ENCODE measurements at regions not wholly inside any gene's neighbourhood (a gene's known extent, or its start where the extent isn't known, plus 50 kb on each side); places are given as distances from the start of the nearest gene placed in this dataset.
"Not testable (repeated sequence)": the region's sequence is repeated elsewhere in the genome, so short reads cannot be mapped to it uniquely, and the experiment has no call there.

DNA sequence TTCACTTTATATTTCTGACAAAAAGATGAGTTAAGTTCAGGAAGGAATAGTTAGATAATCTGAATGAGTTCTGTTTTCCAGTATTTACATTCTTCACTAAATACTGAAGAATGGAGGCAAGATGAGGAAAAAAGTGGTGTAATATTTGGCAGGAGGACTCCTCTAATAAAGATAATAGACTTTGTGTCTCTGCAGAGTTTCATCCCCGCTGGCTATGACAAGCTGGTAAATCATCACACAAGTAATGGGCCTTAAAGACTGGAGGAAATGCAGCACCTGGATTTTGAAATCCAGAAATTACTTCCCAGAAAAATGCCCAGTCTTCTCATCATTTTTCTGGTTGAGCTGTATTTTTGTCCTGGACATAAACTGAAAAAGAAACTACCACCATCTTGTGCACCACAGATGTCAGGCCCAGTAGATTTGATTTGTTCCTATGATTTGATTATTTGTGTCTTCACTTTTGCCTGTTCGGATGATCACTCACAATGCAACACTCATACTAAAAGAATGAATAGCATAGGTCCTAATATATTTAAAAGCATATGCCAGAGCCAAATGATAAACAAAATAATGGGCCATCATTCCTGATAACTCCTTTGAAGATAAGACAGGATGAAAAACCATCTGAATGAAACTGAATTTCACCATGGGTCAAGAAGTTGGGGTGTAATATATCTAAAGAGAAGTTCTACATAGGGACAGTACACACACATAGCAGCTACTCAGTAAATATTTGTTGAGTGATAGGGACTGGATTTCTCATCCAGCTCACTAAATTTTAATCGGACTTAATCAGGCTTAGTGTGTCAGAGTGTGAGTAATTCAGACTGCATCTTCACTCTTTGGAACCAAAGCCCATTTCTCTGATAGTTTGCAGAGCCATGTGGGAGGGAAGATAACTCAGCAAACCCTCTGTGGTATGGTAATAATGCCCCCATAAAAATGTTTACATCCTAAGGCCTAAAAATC is 200.5 kb downstream of the HINT1 start:
- ChIA-PET CTCF (no interaction called here), POLR2A (no interaction called here)

DNA sequence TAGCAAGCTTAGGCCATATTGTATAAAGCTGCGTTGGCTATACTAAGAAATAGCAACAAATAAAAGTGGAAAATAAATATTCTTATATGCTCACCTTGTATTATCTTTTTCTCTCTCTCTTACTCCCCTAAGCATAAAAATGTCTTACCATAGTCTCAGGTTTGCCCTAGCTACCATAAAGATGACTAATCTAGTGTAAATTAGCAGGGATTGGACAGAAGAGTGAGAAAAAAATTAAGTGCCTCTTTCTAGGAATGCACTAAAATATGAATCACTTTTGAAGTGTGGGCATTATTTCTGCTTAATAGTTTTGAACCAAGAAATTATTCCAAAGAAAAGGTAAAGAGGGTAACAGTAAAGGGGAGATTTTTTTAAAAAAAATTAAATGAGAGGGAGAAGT is 201.3 kb downstream of the HINT1 start:
- ChIA-PET POLR2A (no interaction called here), CTCF (no interaction called here)

DNA sequence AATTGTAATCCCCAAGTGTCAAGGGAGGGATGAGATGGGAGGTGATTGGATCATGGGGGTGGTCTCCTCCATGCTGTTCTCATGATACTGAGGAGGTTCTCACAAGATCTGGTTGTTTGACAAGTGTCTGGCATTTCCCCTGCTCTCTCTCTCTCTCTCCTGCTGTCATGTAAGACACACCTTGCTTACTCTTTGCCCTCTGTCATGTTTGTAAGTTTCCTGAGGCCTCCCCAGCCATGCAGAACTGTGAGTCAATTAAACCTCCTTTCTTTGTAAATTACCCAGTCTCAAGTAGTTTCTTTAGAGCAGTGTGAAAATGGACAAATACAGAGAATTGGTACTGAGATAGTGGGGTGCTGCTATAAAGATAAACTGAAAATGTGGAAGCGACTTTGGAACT is 207.9 kb downstream of the HINT1 start:
- ChIA-PET CTCF (no interaction called here), POLR2A (no interaction called here)

DNA sequence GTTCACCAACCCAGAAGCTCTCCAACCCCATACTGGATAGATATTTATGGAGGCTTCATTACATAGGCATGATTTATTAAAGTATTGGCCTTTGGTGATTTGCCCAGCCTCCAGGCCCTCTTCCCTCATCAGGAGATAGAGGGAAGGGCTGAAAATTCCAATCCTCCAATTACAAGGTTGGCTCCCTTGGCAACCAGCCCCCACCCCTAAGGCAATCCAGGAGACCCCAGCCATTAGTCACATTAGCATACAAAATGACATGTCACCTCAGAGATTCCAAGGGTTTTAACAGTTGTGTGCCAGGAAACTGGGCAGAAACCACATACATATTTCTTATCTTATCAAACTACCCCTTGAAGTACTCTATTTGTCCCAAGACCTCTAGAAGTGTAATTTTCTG is 210.0 kb downstream of the HINT1 start:
- ChIA-PET CTCF (no interaction called here), POLR2A (no interaction called here)

DNA sequence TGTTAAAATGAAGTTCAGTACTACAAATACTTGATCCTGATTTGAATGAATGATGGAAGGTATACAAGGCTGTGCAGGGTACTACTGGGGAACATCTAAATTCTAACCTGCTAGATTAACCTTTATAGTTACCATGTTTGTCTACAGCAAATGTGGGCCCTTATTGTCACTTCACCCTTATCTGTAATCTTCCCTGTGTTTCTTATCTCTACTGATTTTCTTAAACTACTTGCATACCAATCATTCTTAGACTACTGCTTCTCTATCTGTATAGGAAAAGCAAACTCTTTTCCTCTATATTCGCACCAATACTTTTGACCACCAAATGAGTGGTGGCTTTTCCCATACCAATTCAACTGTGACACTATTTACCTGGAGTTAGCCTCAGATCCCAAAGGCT is 210.7 kb downstream of the HINT1 start:
- POLR2A ChIA-PET = no interaction called here
- CTCF ChIA-PET = no interaction called here

DNA sequence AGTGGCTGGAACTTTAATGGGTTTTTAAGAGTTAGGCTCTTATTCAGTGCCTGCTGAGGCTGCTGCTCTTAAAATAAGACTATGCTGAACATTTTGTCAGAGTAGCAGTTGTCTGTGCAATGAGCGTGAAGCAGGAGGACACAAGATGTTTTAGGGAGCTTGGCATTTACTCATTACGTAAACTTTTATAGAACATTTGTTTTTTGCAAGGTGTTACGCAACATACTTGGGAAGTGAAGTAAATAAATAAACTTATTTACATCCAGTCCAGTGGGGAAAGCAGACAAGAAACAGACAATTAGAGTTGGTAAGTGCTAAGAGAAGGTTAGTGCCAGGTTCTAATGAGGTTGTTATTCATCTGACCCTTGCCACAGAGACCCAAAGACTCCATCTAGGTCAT is 226.0 kb downstream of the HINT1 start:
- POLR2A ChIA-PET = no interaction called here
- CTCF ChIA-PET = no interaction called here

DNA sequence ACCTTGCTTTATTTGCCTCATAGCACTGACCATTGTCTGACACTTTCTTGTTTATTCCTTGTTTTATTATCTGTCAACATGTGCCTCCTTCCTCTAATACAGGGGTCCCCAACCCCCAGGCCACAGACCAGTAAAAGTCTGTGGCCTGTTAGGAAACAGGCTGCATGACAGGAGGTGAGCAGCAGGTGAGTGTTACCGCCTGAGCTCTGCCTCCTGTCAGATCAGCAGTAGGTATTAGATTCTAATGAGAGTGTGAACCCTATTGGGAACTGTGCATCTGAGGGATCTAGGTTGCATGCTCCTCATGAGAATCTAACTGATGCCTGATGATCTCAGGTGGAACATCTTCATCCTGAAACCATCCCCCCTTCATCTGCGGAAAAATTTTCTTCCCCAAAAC is 228.0 kb downstream of the HINT1 start:
- ChIA-PET POLR2A (no interaction called here), CTCF (no interaction called here)

DNA sequence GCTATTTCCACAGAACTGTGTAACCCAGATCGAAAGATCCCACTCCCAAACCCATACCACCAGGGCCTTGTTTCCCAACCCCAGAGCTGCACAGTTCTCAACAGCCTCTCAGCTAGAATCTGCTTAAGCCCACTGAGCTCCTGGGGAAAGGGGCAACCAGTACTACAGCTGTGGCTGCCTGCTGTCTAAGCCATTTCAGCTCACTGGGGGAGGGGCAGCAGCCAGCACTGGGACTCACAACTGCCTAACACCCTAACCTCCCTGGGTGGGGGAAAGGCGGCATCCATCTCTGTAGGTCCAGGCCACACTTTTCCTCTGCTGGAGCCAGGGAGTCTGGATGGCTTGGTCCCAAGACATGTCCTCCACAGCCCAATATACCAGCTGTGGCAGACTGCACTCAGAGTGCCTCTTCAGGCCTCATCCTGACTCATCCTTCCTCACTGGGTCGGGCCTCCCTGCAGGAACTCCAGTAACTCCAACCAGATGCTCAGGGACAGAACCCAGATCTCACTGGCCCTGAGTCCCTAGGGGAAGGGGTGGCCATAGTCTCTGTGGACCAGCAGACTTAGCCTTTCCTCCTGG is 241.4 kb downstream of the HINT1 start:
- POLR2A ChIA-PET = no interaction called here
- CTCF ChIA-PET = no interaction called here

DNA sequence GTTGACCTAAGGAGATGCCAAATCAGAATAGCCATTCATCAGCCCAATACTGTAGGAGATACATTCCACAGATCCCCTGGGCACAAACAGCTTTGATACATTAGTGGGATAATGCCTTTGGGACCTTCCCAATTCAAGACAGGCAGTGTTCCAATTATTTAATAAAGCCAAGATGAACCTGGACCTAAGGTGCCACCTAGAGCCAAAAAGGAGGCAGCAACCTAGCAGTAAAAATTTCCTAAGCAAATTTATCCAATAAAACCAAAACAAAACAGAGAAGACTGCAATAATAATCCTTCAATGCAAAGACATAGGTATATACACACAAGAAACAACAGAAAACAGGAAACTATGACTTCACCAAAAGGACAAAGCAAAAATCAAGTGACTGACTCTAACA is 253.0 kb downstream of the HINT1 start:
- CTCF ChIA-PET = no interaction called here
- POLR2A ChIA-PET = no interaction called here

DNA sequence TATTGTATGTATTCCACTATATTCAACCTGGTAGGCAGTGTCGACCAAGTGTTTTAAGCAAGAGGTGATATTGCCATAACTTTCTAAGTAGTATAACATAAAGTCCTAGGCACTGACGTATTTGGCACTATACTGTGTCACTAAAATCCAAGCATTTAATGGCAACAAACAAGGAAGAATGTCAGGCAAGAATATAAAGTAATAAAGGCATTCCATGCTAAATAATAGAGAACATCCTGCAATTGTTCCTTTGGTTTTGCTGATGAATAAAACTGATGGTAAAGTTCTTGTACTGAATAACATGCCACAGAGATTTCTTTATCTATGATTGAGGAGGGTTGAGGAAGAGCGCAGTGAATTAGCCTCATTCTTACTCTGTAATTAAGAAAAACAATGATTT is 256.9 kb downstream of the HINT1 start:
- ChIA-PET CTCF (no interaction called here), POLR2A (no interaction called here)

DNA sequence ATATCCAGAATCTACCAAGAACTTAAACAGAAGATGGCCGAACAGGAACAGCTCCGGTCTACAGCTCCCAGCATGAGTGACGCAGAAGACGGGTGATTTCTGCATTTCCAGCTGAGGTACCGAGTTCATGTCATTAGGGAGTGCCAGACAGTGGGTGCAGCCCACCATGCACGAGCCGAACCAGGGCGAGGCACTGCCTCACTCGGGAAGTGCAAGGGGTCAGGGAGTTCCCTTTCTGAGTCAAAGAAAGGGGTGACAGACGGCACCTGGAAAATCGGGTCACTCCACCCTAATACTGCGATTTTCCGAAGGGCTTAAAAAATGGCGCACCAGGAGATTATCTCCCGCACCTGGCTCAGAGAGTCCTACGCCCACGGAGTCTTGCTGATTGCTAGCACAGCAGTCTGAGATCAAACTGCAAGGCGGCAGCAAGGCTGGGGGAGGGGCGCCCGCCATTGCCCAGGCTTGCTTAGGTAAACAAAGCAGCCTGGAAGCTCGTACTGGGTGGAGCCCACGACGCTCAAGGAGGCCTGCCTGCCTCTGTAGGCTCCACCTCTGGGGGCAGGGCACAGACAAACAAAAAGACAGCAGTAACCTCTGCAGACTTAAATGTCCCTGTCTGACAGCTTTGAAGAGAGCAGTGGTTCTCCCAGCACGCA is 267.4 kb downstream of the HINT1 start:
- CTCF ChIA-PET, POLR2A ChIA-PET: not testable (repeated sequence)

DNA sequence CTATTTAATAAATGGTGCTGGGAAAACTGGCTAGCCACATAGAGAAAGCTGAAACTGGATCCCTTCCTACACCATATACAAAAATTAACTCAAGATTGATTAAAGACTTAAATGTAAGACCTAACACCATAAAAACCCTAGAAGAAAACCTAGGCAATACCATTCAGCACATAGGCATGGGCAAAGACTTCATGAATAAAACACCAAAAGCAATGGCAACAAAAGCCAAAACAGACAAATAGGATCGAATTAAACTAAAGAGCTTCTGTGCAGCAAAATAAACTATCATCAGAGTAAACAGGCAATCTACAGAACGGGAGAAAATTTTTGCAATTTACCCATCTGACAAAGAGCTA is 267.9 kb downstream of the HINT1 start:
- CTCF ChIA-PET, POLR2A ChIA-PET: not testable (repeated sequence)

DNA sequence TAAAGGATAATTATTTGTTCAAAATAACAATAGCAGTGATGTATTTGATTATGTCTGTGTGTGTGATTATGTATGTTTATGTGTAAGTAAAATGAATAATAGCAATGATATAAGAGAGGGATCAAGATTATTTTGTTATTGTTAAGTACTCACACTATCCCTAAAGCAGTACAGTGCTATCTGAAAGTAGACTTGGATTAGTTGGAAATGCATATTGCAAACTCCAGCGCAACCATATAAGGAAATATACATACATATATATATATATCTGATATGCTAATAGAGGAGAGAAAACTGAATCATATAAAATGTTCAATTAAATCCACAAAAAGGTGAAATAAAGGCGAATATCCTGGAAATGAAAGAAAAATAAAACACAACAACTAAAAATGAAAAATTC is 268.4 kb downstream of the HINT1 start:
- ChIA-PET CTCF (no interaction called here), POLR2A (no interaction called here)

DNA sequence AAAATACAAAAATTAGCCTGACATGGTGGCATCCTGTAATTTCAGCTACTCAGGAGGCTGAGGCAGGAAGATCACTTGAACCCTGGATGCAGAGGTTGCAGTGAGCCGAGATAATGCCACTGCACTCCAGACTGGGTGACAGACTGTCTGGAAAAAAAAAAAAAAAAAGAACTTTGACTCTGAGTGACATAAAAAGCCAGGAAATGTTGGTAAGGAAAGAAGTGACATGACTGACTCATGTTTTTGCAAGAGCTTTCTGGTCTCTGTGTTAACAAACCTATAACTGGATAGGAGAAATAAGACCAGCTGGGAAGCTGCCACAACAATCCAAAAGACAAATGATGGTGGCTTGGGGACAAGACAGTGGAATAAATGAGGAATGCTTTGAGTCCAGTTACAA is 272.1 kb downstream of the HINT1 start:
- CTCF ChIA-PET = no interaction called here
- POLR2A ChIA-PET = no interaction called here

DNA sequence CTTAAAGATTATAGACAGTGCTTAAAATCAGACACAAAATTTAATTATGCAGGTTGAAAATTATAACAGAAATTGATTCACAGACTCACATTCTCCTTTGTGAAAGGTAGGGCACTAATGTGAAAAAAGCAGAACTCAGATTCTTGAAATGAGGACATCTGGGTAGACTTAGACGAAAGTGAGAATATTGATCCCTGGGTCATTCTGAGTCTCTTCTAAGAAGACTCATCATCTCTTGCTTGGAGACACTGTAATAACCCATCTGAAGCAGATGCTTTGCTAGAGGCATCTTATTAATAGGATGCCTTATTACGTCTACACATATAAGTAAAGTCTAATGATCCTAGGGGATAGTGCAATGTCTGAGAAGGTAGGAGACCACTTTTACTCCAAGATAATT is 274.4 kb downstream of the HINT1 start:
- CTCF ChIA-PET = no interaction called here
- POLR2A ChIA-PET = no interaction called here

DNA sequence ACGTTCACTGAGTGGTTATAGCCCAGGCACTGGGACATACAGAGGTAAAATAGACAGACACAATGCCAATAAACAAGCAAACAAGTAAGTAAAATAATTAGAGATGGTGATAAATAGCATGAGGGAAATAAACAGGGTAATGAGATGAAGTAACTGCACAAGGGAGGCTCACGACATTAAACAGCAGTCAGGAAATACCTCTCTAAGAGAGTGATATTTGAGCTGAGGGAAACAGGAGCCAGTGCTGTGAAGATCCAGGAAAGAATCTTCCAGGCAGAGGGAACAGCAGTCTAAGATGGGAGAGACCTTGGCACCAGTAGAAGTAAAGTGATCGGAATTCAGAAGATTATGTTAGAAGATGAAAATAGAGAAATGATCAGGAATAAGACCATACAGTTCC is 279.4 kb downstream of the HINT1 start:
- POLR2A ChIA-PET = no interaction called here
- CTCF ChIA-PET = no interaction called here

DNA sequence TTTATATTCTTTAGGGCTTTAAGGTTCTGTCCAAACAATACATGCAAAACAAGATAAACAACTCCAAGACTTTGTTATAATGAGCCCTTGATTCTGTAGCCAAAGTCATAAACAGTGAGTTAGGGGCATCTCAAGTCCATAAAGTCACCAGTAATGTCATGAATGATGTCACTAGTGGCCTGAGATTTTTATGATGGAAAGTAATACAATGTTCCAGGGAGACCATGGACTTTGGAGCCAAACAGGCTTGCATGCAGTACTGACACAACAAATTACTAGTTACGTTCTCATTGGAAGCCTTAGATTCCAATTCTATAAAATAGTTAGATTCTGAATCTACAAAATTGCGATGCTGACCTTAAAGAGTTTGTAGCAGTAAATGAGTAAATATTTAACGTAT is 280.0 kb downstream of the HINT1 start:
- ChIA-PET CTCF (no interaction called here), POLR2A (no interaction called here)

DNA sequence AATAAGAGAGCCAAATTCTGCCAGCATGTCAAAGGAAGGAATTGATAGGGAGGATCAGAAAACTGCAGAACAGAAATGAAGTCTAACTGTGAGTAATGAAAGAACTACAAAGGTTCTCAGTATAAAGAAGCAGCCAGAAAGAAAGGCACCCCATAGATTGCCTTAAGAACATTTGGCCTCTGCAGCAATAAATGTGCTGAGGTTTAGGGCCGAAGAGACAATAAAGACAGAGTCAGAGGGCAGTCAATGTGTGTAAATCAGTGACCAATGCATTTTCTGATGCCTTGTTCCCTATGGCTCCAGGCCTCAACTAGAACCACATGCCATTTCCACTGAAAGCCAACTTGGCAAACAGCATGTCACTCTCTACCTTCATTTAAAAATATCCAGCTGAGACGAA is 281.0 kb downstream of the HINT1 start:
- ChIA-PET CTCF (interaction anchor here (0.7 kb wide), 1 partner anchor 649 kb away, joined by 3 read pairs; no protein-coding TSS in a partner anchor), POLR2A (no interaction called here)

DNA sequence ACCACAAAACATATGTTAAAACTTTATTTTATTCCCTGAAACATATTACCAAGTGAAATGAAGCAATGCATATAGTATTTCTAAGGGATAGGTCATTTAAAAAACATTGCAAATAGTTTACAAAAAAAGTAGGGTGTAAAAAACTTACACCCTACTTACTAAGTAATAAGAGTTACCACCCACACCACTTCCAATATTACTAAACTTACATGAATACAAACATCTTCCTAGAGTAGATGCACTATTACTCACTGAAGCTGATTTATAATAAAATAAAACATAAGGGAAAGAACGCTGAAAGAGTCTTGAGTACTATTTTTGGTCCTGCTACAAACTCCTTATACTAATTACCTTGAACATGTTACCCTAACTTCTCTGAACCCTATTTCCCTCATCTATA is 289.4 kb downstream of the HINT1 start:
- ChIA-PET CTCF (no interaction called here), POLR2A (no interaction called here)

DNA sequence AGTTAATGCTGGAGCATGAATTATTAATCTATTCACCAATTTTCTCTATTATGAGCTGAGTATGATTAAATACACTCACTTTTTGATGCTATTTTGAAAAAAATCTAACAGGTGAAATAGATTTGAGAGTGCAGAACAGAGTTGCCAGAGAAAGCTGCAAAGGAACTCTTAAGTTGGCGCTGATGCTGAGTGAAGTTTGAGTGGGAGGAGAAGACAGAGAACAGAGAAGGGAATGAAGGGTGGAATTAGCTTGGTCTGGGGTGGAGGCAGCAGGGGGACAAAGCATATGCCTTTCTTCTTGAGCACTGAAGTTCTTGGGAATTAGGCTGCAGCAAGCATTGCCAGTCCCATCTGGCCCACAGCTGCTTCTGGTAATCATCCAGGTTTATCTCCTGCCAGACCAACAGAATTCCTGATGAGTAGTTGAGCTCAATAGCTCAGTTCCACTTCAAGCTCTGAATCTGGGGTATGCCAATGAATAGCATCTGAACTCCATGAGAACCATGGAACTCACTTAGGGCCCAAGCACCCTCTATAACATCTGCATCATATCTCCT is 290.1 kb downstream of the HINT1 start:
- ChIA-PET POLR2A (no interaction called here), CTCF (no interaction called here)

DNA sequence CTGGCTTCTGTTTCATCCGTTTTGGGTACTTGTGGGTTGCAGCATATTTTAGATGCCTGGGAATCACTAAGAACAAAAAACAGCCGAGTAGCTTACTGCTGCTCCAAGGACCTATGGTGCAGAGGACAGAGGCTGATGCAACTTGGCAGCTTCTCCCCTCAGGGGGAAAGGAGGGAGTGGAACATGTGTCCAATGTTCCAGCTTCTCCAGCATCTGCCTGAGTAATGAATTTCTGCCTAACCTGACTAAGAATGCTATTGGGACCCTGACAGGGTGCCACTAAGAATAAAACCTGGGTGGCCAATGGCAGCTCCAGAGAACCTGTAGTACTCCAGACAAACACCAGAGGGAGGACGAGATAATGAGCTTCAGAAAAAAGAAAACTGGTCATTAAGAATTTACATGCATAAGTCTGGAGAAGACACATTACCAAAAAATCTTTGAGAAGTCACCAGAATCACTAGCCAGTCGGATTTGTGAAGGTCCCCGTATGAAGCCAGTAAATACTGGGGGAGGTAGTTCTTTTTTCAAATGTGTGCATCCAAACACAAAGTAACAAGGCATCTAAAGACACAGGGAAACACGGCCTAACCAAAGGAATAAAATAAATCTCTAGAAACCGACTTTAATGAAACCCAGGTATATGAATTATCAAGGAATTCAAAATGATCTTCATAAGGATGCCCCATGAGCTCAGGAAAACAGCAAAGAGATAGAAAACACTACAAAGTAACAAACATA is 293.5 kb downstream of the HINT1 start:
- ChIA-PET POLR2A (no interaction called here), CTCF (interaction anchor here (0.6 to 1.6 kb wide), 5 partner anchors 12 to 1114 kb away, joined by 3 to 6 read pairs (median 3); no protein-coding TSS in a partner anchor)

Data from activated CD8-positive, alpha-beta memory T cell treated with anti-CD3 and anti-CD28 coated beads for 36 hours (primary cell).